IMR-90 (cell line): ENCODE measurements at regions not wholly inside any gene's neighbourhood (a gene's known extent, or its start where the extent isn't known, plus 50 kb on each side); places are given as distances from the start of the nearest gene placed in this dataset.

Source experiments
- ATAC-seq: fragments of 200-7000 bp; cut with Tn5 transposase; 2 replicates; pipeline ENCODE4 v1.9.1; 2020; ENCODE audit warnings: low read depth, mild to moderate bottlenecking, moderate library complexity
- BruUV-seq: library from RNA; stranded (reverse); fragments of 400-500 nt; replicated peaks from 2 replicates; lab custom pipeline; 2021; lab: Mats Ljungman, UMichigan
- CTCF ChIA-PET: fragments of 300-600 bp; formaldehyde crosslinking; extraction: SDS; loops from one replicate; lab custom pipeline; 2021; ENCODE audit warnings: antibody characterized with exemption; lab: Yijun Ruan, JAX
- POLR2A ChIA-PET: fragments of 300-600 bp; sonication (Branson Sonifier 250); formaldehyde crosslinking; loops from one replicate; lab custom pipeline; 2022; ENCODE audit warnings: antibody characterized with exemption; ENCODE audit not compliant: unreplicated experiment; lab: Charles Lee
- DNase-seq: peaks from one replicate; pipeline ENCODE4 v3.0.0; 2013
- H2AFZ ChIP-seq: replicated peaks from 2 replicates; pipeline ENCODE3; 2013; ENCODE audit warnings: low read length, mild to moderate bottlenecking; ENCODE audit not compliant: poor library complexity
- H2AK5ac ChIP-seq: 2 replicates; pipeline ENCODE4 v1.6.1; 2013; ENCODE audit warnings: low read depth, low read length, inconsistent platforms
- H2AK9ac ChIP-seq: replicated peaks from 2 replicates; pipeline ENCODE3; 2013; ENCODE audit warnings: mild to moderate bottlenecking, low read depth, low read length, moderate library complexity; ENCODE audit not compliant: poor library complexity
- H2BK120ac ChIP-seq: 2 replicates; pipeline ENCODE4 v1.6.1; 2013; ENCODE audit warnings: low read depth, low read length, inconsistent platforms
- H2BK15ac ChIP-seq: 3 replicates; pipeline ENCODE4 v1.6.1; 2013; ENCODE audit warnings: low read depth, low read length, inconsistent platforms
- H2BK20ac ChIP-seq: 2 replicates; pipeline ENCODE4 v1.6.1; 2013; ENCODE audit warnings: low read depth, mild to moderate bottlenecking, inconsistent platforms, low read length, moderate library complexity
- H2BK5ac ChIP-seq: 2 replicates; pipeline ENCODE4 v1.6.1; 2013; ENCODE audit warnings: mild to moderate bottlenecking, low read depth, low read length, inconsistent platforms; ENCODE audit not compliant: poor library complexity, severe bottlenecking
- H3K14ac ChIP-seq: replicated peaks from 2 replicates; pipeline ENCODE4 v1.6.1; 2013; ENCODE audit warnings: low read depth, low read length, inconsistent platforms
- H3K18ac ChIP-seq: 2 replicates; pipeline ENCODE4 v1.6.1; 2013; ENCODE audit warnings: low read depth, low read length, control low read depth
- H3K23ac ChIP-seq: 2 replicates; pipeline ENCODE4 v1.6.1; 2013; ENCODE audit warnings: low read depth, low read length, inconsistent platforms
- H3K27ac ChIP-seq: 2 replicates; pipeline ENCODE4 v1.5.1; 2013; ENCODE audit warnings: mild to moderate bottlenecking, control low read depth, low read length; ENCODE audit not compliant: insufficient read depth
- H3K27me3 ChIP-seq: 2 replicates; pipeline ENCODE4 v1.6.1; 2013; ENCODE audit warnings: low read length; ENCODE audit not compliant: control insufficient read depth, insufficient read depth
- H3K36me3 ChIP-seq: 2 replicates; pipeline ENCODE4 v1.6.1; 2013; ENCODE audit warnings: low read length, mixed read lengths; ENCODE audit not compliant: control insufficient read depth, insufficient read depth
- H3K4ac ChIP-seq: 2 replicates; pipeline ENCODE4 v1.6.1; 2013; ENCODE audit warnings: low read depth, low read length, inconsistent platforms
- H3K4me1 ChIP-seq: 2 replicates; pipeline ENCODE4 v1.6.1; 2013; ENCODE audit warnings: low read length, mixed read lengths; ENCODE audit not compliant: control insufficient read depth, insufficient read depth
- H3K4me2 ChIP-seq: 2 replicates; pipeline ENCODE4 v1.6.1; 2013; ENCODE audit warnings: low read depth, mild to moderate bottlenecking, control low read depth, low read length, moderate library complexity
- H3K4me3 ChIP-seq: 2 replicates; pipeline ENCODE4 v1.5.1; 2013; ENCODE audit warnings: low read depth, mild to moderate bottlenecking, control low read depth, low read length, moderate library complexity; ENCODE audit not compliant: insufficient read depth
- H3K56ac ChIP-seq: 2 replicates; pipeline ENCODE4 v1.6.1; 2013; ENCODE audit warnings: low read length, inconsistent platforms; ENCODE audit not compliant: insufficient read depth; ENCODE audit errors: extremely low read depth
- H3K79me1 ChIP-seq, 2 experiments: 2 replicates each; pipeline ENCODE4 v1.6.1; 2013; ENCODE audit warnings: low read length in 2 of 2, inconsistent platforms in 1 of 2, low read depth in 1 of 2
- H3K9ac ChIP-seq: 2 replicates; pipeline ENCODE4 v1.6.1; 2013; ENCODE audit warnings: low read depth, low read length, control low read depth
- H3K9me1 ChIP-seq: 2 replicates; pipeline ENCODE4 v1.6.1; 2013; ENCODE audit warnings: low read length, inconsistent platforms; ENCODE audit not compliant: insufficient read depth
- H3K9me3 ChIP-seq: 2 replicates; pipeline ENCODE4 v1.6.1; 2013; ENCODE audit warnings: low read length; ENCODE audit not compliant: control insufficient read depth, insufficient read depth
- H4K20me1 ChIP-seq: 2 replicates; pipeline ENCODE4 v1.6.1; 2013; ENCODE audit warnings: low read length, inconsistent platforms; ENCODE audit not compliant: insufficient read depth
- H4K5ac ChIP-seq: 2 replicates; pipeline ENCODE4 v1.6.1; 2013; ENCODE audit warnings: mild to moderate bottlenecking, low read depth, low read length, control low read depth
- H4K8ac ChIP-seq, 2 experiments: 2 replicates each; pipeline ENCODE4 v1.6.1; 2013; ENCODE audit warnings: low read depth in 2 of 2, low read length in 2 of 2, control low read depth in 1 of 2, inconsistent platforms in 1 of 2
- H4K91ac ChIP-seq: 2 replicates; pipeline ENCODE4 v1.6.1; 2013; ENCODE audit warnings: low read depth, low read length, inconsistent platforms; ENCODE audit not compliant: insufficient read depth
- BHLHE40 ChIP-seq: fragments of 150-350 bp; IDR thresholded peaks from 2 replicates; pipeline ENCODE4 v1.6.1; 2016; ENCODE audit warnings: mild to moderate bottlenecking, low read depth, low read length
- CEBPB ChIP-seq: IDR thresholded peaks from 2 replicates; pipeline ENCODE4 v1.6.1; 2012; ENCODE audit warnings: low read depth, low read length, improper control_type of control experiment
- CHD1 ChIP-seq: IDR thresholded peaks from 2 replicates; pipeline ENCODE4 v1.6.1; 2012; ENCODE audit warnings: low read depth, low read length, improper control_type of control experiment
- FOS ChIP-seq: fragments of 150-350 bp; IDR thresholded peaks from 2 replicates; pipeline ENCODE4 v1.6.1; 2016; ENCODE audit warnings: low read depth, low read length
- MAFK ChIP-seq: IDR thresholded peaks from 2 replicates; pipeline ENCODE4 v1.6.1; 2012; ENCODE audit warnings: low read depth, low read length, improper control_type of control experiment
- MAZ ChIP-seq: IDR thresholded peaks from 2 replicates; pipeline ENCODE4 v1.6.1; 2012; ENCODE audit warnings: low read depth, mild to moderate bottlenecking, low read length, improper control_type of control experiment, moderate library complexity, borderline replicate concordance
- MXI1 ChIP-seq: IDR thresholded peaks from 2 replicates; pipeline ENCODE4 v1.6.1; 2012; ENCODE audit warnings: low read depth, mild to moderate bottlenecking, low read length, moderate library complexity, borderline replicate concordance
- NFE2L2 ChIP-seq: fragments of 150-350 bp; IDR thresholded peaks from 2 replicates; pipeline ENCODE4 v1.6.1; 2016; ENCODE audit warnings: low read depth, mild to moderate bottlenecking, low read length
- POLR2A ChIP-seq: IDR thresholded peaks from 2 replicates; pipeline ENCODE4 v1.6.1; 2012; ENCODE audit warnings: mild to moderate bottlenecking, low read depth, low read length
- RAD21 ChIP-seq: IDR thresholded peaks from 2 replicates; pipeline ENCODE4 v1.6.1; 2012; ENCODE audit warnings: low read length, improper control_type of control experiment
- RCOR1 ChIP-seq: IDR thresholded peaks from 2 replicates; pipeline ENCODE4 v1.6.1; 2012; ENCODE audit warnings: mild to moderate bottlenecking, low read length, improper control_type of control experiment; ENCODE audit not compliant: insufficient replicate concordance
- RFX5 ChIP-seq: IDR thresholded peaks from 2 replicates; pipeline ENCODE4 v1.8.0; 2012; ENCODE audit warnings: low read depth, mild to moderate bottlenecking, low read length, moderate library complexity
- SMC3 ChIP-seq: fragments of 150-350 bp; IDR thresholded peaks from 2 replicates; pipeline ENCODE4 v1.6.1; 2016; ENCODE audit warnings: low read depth, mild to moderate bottlenecking, antibody characterized with exemption, low read length, moderate library complexity
- WGBS, 2 experiments: methylation state at CpG; one replicate each; pipeline versions ENCODE4 v1.1.5 to v1.1.7; 2013; ENCODE audit warnings: missing lambda C conversion rate in 2 of 2; ENCODE audit not compliant: insufficient read length in 1 of 2; ENCODE audit errors: extremely low coverage in 2 of 2; 5-methylcytosine and 5-hydroxymethylcytosine counted together
- dilution Hi-C: fragments of 300-500 bp; cut with HindIII; formaldehyde crosslinking; loops from one replicate; pipeline ENCODE4 v1.14.3; 2018; ENCODE audit warnings: low sequenced_read_pairs; ENCODE audit not compliant: unreplicated experiment
- in situ Hi-C: fragments of 300-500 bp; cut with MboI; formaldehyde crosslinking; loops from 3 replicates; pipeline ENCODE4 v1.14.3; 2019; ENCODE audit warnings: low sequenced_read_pairs, inconsistent platforms, mixed read lengths
- intact Hi-C: fragments of 100-400 bp; cut with micrococcal nuclease; formaldehyde crosslinking; loops from 2 replicates; pipeline ENCODE4 v1.10.0; 2022
- TF ChIP-seq, protein P1 (sequence below): fragments of 150-350 bp; IDR thresholded peaks from 2 replicates; pipeline ENCODE4 v1.6.1; 2017; ENCODE audit warnings: mild to moderate bottlenecking, antibody characterized with exemption, low read length, low read depth
- TF ChIP-seq, protein P2 (sequence below): conservative IDR thresholded peaks from 2 replicates; pipeline ENCODE4 v1.5.1; 2012; ENCODE audit warnings: mild to moderate bottlenecking, low read depth, low read length, improper control_type of control experiment
- TF ChIP-seq, protein P3 (sequence below): fragments of 150-350 bp; IDR thresholded peaks from 2 replicates; pipeline ENCODE4 v1.6.1; 2016; ENCODE audit warnings: low read depth, mild to moderate bottlenecking, low read length, moderate library complexity, borderline replicate concordance

DNA sequence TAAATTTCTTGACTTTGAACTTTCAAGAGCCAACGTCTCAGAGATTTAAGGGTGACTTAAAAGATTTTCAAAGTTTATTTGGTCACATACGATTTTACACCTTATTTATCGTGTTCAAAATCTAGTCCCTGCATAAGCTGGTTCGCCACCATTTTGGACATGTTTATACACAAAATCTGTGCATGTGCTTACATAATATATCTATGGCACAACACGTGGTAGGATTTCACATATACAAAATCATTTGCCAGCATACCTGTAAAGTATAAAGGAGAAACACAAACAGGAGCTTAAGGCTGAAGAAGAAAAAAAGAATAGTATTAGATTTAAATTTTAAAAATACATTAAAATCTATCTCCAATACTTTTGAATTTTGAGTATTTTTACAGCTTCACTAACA lies 190.0 kb upstream of the KYNU start:
- H3K9ac ChIP-seq = no peak overlapping the region
- no peak overlapping the region for H2BK5ac ChIP-seq
- no peak overlapping the region for H3K4ac ChIP-seq
- H2AK9ac ChIP-seq = no peak overlapping the region
- no TSS peak for BruUV-seq
- H3K18ac ChIP-seq = no peak overlapping the region
- POLR2A ChIA-PET = no interaction called here
- intact Hi-C loops (no loop called here), dilution Hi-C loops (no loop called here), in situ Hi-C loops (no loop called here)
- no peak overlapping the region for H4K5ac ChIP-seq
- no peak overlapping the region for H2AK5ac ChIP-seq
- DNase-seq (no peak), ATAC-seq (no peak)
- H2BK20ac ChIP-seq = no peak overlapping the region
- WGBS, 2 experiments = 70% methylated on average over 2 of the region's 5 CpGs; no CpG with 5 or more reads in 1 of the 2 experiments
- H3K27me3 ChIP-seq = no peaks in the 10 kb centered on the region
- no peak overlapping the region for H3K23ac ChIP-seq
- H2BK15ac ChIP-seq = no peak overlapping the region
- H3K14ac ChIP-seq = no peak overlapping the region
- H3K9me3 ChIP-seq = no peaks in the 10 kb centered on the region
- H3K79me1 ChIP-seq = no peaks in the 10 kb centered on the region
- H4K91ac ChIP-seq = no peak overlapping the region
- no peak overlapping the region for H3K56ac ChIP-seq
- H3K36me3 ChIP-seq = no peaks in the 10 kb centered on the region
- TF ChIP-seq, protein P1, sequence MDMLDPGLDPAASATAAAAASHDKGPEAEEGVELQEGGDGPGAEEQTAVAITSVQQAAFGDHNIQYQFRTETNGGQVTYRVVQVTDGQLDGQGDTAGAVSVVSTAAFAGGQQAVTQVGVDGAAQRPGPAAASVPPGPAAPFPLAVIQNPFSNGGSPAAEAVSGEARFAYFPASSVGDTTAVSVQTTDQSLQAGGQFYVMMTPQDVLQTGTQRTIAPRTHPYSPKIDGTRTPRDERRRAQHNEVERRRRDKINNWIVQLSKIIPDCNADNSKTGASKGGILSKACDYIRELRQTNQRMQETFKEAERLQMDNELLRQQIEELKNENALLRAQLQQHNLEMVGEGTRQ = no peak
- TF ChIP-seq RAD21 (no peak), CHD1 (no peak), FOS (no peak), CEBPB (no peak), SMC3 (no peak), POLR2A (no peak), RFX5 (no peak), MAFK (no peak), NFE2L2 (no peak), MXI1 (no peak), RCOR1 (no peak), BHLHE40 (no peak), MAZ (no peak)
- TF ChIP-seq, protein P2, sequence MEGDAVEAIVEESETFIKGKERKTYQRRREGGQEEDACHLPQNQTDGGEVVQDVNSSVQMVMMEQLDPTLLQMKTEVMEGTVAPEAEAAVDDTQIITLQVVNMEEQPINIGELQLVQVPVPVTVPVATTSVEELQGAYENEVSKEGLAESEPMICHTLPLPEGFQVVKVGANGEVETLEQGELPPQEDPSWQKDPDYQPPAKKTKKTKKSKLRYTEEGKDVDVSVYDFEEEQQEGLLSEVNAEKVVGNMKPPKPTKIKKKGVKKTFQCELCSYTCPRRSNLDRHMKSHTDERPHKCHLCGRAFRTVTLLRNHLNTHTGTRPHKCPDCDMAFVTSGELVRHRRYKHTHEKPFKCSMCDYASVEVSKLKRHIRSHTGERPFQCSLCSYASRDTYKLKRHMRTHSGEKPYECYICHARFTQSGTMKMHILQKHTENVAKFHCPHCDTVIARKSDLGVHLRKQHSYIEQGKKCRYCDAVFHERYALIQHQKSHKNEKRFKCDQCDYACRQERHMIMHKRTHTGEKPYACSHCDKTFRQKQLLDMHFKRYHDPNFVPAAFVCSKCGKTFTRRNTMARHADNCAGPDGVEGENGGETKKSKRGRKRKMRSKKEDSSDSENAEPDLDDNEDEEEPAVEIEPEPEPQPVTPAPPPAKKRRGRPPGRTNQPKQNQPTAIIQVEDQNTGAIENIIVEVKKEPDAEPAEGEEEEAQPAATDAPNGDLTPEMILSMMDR = no peak
- TF ChIP-seq, protein P3, sequence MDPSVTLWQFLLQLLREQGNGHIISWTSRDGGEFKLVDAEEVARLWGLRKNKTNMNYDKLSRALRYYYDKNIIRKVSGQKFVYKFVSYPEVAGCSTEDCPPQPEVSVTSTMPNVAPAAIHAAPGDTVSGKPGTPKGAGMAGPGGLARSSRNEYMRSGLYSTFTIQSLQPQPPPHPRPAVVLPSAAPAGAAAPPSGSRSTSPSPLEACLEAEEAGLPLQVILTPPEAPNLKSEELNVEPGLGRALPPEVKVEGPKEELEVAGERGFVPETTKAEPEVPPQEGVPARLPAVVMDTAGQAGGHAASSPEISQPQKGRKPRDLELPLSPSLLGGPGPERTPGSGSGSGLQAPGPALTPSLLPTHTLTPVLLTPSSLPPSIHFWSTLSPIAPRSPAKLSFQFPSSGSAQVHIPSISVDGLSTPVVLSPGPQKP = no peak
- no peak overlapping the region for H4K8ac ChIP-seq
- no peak overlapping the region for H3K4me2 ChIP-seq
- CTCF ChIA-PET = interaction anchor here (1.8 kb wide), 1 partner anchor 10 kb away, joined by 10 read pairs; no protein-coding TSS in a partner anchor
- H2AFZ ChIP-seq = no peak overlapping the region
- H3K4me1 ChIP-seq = peaks cover 2% of the 10 kb centered on the region; the same call in 1 of the 2 replicates
- no peak overlapping the region for H2BK120ac ChIP-seq
- H3K9me1 ChIP-seq = no peaks in the 10 kb centered on the region
- H4K20me1 ChIP-seq = no peaks in the 10 kb centered on the region
- no peak overlapping the region for H3K27ac ChIP-seq
- H3K4me3 ChIP-seq = no peak overlapping the region
